GM21390 (cell line): ENCODE measurements at regions not wholly inside any gene's neighbourhood (a gene's known extent, or its start where the extent isn't known, plus 50 kb on each side); places are given as distances from the start of the nearest gene placed in this dataset.

Source experiments
- ATAC-seq: cut with Tn5 transposase; IDR thresholded peaks from one replicate; pipeline ENCODE4 v1.9.1; 2021; ENCODE audit not compliant: unreplicated experiment

- no peak for ATAC-seq
Measured at GRCh38 chrX:39834600-39834999, 263.2 kb downstream of the BCOR start.

DNA sequence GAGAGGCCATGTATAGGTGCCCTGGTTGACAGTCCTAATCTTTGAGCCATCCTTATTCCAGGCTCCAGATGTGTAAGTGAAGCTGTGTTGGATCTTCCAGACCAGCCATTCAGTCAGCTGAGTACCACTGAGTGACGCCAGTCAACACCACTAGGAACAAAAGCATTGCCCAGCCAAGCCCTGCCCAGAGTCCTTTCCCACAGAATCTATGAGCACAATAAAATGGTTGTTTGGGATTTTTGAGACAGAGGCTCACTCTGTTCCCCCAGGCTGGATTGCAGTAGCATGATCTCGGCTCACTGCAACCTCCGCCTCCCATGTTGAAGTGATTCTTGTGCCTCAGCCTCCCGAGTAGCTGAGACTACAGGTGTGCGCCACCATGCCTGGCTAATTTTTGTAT lies 262.5 kb downstream of the BCOR start:
- no peak for ATAC-seq

GRCh38 chrX:39835776-39836175 lies 262.0 kb downstream of the BCOR start:
- no peak for ATAC-seq

- no peak for ATAC-seq
Measured at GRCh38 chrX:39836802-39837420, 260.8 kb downstream of the BCOR start.

- ATAC-seq, result no peak
Measured at GRCh38 chrX:39837688-39838087, 260.1 kb downstream of the BCOR start.

GRCh38 chrX:39839371-39839770 lies 258.4 kb downstream of the BCOR start:
- no peak for ATAC-seq

DNA sequence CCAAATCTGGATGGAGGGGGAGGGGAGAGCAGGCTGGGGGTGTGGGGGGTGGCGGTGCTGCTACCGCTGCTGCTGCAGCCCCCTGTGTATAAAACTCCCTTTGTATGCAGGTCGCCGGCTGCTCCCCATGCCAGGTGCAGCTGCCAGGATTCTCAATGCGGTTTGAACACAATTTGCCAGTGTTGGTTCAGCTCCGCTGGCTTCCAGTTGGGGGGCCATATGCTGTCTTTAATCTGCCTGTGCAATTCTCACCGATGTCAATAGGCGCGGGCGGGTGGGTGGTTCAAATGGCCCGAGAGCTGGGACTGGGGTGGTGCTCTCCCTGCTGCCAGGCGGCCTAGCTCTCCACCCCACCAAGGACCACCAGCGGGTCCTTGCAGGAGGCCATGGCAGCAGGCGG lies 257.6 kb downstream of the BCOR start:
- ATAC-seq, result no peak

GRCh38 chrX:39840581-39841093 lies 257.1 kb downstream of the BCOR start:
- no peak for ATAC-seq

DNA sequence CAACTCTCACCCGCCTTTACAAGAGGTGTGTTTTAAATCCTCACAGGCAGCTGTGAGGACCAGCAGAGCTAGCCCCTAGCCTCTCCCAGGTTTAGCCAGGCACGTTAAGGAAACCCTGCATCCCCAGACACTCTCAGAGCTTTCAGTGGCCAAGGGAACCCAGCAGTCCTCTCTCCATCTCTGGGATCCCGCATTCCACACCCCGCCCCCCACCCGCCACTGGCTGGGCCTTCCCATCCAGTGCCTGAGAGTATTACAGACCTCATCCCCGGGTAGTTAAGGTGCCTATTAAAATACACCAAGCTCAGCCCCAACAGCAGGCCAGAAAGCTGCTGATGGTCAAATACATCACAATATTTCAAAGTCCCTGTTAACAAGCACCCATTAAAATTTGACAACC lies 256.2 kb downstream of the BCOR start:
- ATAC-seq, result no peak

GRCh38 chrX:39842281-39842973 lies 255.3 kb downstream of the BCOR start:
- ATAC-seq, result no peak

GRCh38 chrX:39843318-39843717 lies 254.4 kb downstream of the BCOR start:
- ATAC-seq, result no peak

DNA sequence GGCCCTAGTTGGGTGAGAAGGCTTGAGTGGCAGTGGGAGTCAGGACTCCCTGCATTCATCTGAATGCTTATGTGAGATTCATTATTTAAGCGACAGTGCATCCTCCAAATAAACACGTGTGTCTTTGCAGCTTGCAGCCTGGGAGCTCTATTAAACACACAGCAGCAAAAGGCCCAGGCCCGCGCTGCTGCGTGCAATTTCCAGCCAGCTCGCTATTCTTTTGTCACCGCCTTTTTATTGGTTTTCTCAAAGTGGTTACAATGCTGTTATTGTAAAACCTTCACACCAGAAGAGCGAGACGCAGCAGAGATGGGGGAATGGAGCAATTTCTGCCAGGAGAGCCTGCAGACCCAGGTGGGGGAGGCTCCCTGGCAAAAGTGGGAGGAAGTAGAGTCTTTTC lies 252.5 kb downstream of the BCOR start:
- ATAC-seq, result no peak

DNA sequence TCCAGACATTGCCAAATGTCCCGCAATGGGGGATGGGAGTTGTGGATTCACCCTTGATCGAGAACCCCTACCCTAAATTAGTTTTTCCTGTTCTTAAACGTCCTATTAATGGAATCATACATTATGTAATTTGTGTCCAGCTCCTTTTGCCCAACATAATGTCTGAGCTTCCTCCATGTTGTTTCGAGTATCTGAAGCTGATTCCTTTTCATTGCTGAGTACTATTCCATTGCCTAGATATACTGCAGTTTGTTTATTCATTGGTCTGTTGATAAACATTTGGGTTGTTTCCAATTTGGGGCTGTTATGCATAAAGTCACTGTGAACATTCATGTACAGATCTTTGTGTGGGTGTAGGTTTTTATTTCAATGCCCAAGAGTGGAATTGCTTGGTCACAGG lies 251.3 kb downstream of the BCOR start:
- ATAC-seq, result no peak

GRCh38 chrX:39848243-39848642 lies 249.5 kb downstream of the BCOR start:
- no peak for ATAC-seq

DNA sequence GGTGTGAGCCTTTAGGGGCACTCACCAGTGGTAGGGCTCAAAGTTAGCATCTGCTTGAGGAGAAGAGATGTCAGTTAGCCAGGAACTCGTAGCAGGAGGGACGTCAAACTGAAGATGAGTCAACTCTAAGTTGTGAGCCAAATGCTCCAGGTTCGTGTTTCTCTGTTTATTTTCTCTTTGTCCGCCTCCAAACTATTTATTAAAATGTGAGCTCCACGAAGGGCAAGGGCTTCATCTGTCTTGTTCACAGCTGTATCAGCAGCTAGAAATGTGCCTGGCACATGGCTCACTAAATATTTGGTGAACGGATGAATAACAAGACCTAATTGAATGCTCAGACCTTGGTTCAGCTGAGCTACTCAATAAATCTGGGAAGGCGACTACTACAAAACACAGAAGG lies 248.9 kb downstream of the BCOR start:
- ATAC-seq, result no peak

- no peak for ATAC-seq
Measured at GRCh38 chrX:39850209-39850608, 247.5 kb downstream of the BCOR start.

- ATAC-seq, result no peak
Measured at GRCh38 chrX:39850630-39851152, 247.1 kb downstream of the BCOR start.

GRCh38 chrX:39851745-39852455 lies 245.9 kb downstream of the BCOR start:
- no peak for ATAC-seq

- no peak for ATAC-seq
Measured at GRCh38 chrX:39852491-39852890, 245.3 kb downstream of the BCOR start.

- ATAC-seq, result no peak
Measured at GRCh38 chrX:39853417-39854030, 244.2 kb downstream of the BCOR start.
